ENCODE measurements at regions not wholly inside any gene's neighbourhood (a gene's known extent, or its start where the extent isn't known, plus 50 kb on each side); places are given as distances from the start of the nearest gene placed in this dataset.

GRCh38 chr2:166634706-166635105 lies 140.7 kb upstream of the SCN7A start:
- intact Hi-C loops (cut with micrococcal nuclease), result no loop called here
- DNase-seq (no peak), ATAC-seq (no peak)
- Histone ChIP-seq H3K4me1 (ENCODE audit: control insufficient read depth, insufficient read depth, low read length) (no peaks in the 10 kb centered on the region), H3K27ac (ENCODE audit: low read length) (no peak overlapping the region), H3K27me3 (ENCODE audit: control insufficient read depth, insufficient read depth, low read length) (no peaks in the 10 kb centered on the region), H3K9me3 (ENCODE audit: control insufficient read depth, insufficient read depth, low read length) (peaks cover 15% of the 10 kb centered on the region), H3K4me3 (ENCODE audit: low read length) (no peak overlapping the region), H3K36me3 (ENCODE audit: control insufficient read depth, insufficient read depth, low read length) (no peaks in the 10 kb centered on the region)
- Mint-ChIP-seq H3K4me1 (no peaks in the 10 kb centered on the region), H3K4me3 (no peak overlapping the region), H3K27ac (no peak overlapping the region), H3K36me3 (peaks cover 6% of the 10 kb centered on the region), H3K9me3 (peaks cover 9 to 22% of the 10 kb centered on the region in 2 donors), H3K27me3 (ENCODE audit: low read depth in 2 of 2) (no peaks in the 10 kb centered on the region)
- TF ChIP-seq CTCF (IDR thresholded peaks at IDR 0.05), result no peak
- WGBS (ENCODE audit: insufficient coverage), result 98% methylated on average over 4 of the region's 4 CpGs

DNA sequence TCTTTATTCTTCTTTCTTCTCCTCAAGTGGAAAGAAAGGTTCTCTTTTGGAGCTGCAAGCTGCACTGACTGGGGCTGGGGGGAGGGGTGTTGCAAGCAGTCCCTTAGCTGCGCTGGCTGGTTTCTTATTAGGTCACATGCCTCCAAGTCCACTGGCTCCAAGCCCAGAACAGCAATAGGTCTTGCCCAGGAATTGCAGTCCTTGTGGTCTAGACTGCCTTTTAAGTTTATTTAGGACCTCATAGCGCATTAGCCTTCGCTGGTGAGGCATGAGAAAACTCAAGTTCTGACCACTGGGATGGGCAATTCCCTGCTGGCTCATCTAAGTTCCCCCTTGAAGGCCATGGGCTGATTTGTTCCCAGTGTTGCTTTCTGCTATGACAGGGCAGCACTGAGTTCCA lies 138.6 kb upstream of the SCN7A start:
- no peak overlapping the region for H3K4me3 ChIP-seq (ENCODE audit: low read length)
- intact Hi-C loops (cut with micrococcal nuclease), result no loop called here

DNA sequence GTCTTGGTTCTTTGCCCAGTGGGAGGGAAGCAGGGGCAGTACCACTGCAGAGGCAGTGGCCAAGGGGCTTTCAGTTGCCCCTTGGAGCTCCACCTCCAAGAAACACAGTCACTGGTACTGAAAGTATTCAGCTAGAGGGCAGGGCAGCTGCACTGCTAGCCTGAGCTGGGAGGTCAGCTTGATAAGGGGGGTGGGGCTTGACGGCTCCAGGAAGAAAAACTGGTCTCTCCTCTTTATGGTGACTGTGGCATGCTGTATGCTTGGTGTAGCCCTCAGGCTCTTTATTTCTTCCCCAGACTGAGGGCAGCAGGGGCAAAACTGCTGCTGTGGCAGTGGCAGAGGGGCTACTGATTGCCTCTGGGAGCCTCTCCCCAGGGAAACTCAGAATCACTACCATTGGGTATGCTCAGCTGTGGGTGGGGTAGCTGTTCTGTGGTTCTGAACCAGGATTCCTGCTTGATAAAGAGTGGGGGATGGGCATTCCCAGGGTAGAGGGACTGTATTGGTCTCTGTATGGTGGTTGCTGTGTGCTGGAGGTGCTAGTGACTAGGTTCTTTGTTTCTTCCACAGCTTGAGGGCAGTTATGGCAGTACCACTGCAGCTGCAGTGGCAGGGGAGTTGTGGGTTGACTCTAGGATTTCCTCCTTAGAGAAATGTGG lies 134.6 kb upstream of the SCN7A start:
- no peak overlapping the region for H3K27ac Mint-ChIP-seq
- H3K27ac ChIP-seq (ENCODE audit: low read length), result no peak overlapping the region
- DNase-seq, result no peak
- H3K4me3 ChIP-seq (ENCODE audit: low read length), result no peak overlapping the region
- intact Hi-C loops (cut with micrococcal nuclease), result no loop called here
- no peaks in the 10 kb centered on the region for H3K27me3 Mint-ChIP-seq (ENCODE audit: low read depth in 2 of 2)
- H3K4me1 Mint-ChIP-seq, result no peaks in the 10 kb centered on the region
- H3K4me3 Mint-ChIP-seq, result no peak overlapping the region
- 85% methylated on average over 1 of the region's 1 CpG for WGBS (ENCODE audit: insufficient coverage)
- H3K27me3 ChIP-seq (ENCODE audit: control insufficient read depth, insufficient read depth, low read length), result no peaks in the 10 kb centered on the region
- peaks cover 18% of the 10 kb centered on the region for H3K9me3 ChIP-seq (ENCODE audit: control insufficient read depth, insufficient read depth, low read length)
- H3K36me3 ChIP-seq (ENCODE audit: control insufficient read depth, insufficient read depth, low read length), result no peaks in the 10 kb centered on the region
- no peak for TF ChIP-seq CTCF (IDR thresholded peaks at IDR 0.05)
- ATAC-seq, result no peak
- no peaks in the 10 kb centered on the region for H3K4me1 ChIP-seq (ENCODE audit: control insufficient read depth, insufficient read depth, low read length)
- peaks cover 17 to 26% of the 10 kb centered on the region in 2 donors for H3K9me3 Mint-ChIP-seq
- H3K36me3 Mint-ChIP-seq, result peaks cover 6% of the 10 kb centered on the region

More for the DNA sequence above, 138.6 kb upstream of the SCN7A start:
- no peaks in the 10 kb centered on the region for H3K27me3 Mint-ChIP-seq (ENCODE audit: low read depth in 2 of 2)
- H3K9me3 Mint-ChIP-seq, result peaks cover 8 to 23% of the 10 kb centered on the region in 2 donors
- H3K4me1 Mint-ChIP-seq, result no peaks in the 10 kb centered on the region
- peaks cover 18% of the 10 kb centered on the region for H3K9me3 ChIP-seq (ENCODE audit: control insufficient read depth, insufficient read depth, low read length)
- WGBS (ENCODE audit: insufficient coverage), result 85% methylated on average over 3 of the region's 3 CpGs
- H3K27ac Mint-ChIP-seq, result no peak overlapping the region
- H3K36me3 ChIP-seq (ENCODE audit: control insufficient read depth, insufficient read depth, low read length), result no peaks in the 10 kb centered on the region
- H3K4me3 Mint-ChIP-seq, result no peak overlapping the region
- H3K27ac ChIP-seq (ENCODE audit: low read length), result no peak overlapping the region
- ATAC-seq (no peak), DNase-seq (no peak)
- no peaks in the 10 kb centered on the region for H3K27me3 ChIP-seq (ENCODE audit: control insufficient read depth, insufficient read depth, low read length)
- H3K4me1 ChIP-seq (ENCODE audit: control insufficient read depth, insufficient read depth, low read length), result no peaks in the 10 kb centered on the region
- peaks cover 6% of the 10 kb centered on the region for H3K36me3 Mint-ChIP-seq
- no peak for TF ChIP-seq CTCF (IDR thresholded peaks at IDR 0.05)

GRCh38 chr2:166627893-166628292 lies 133.8 kb upstream of the SCN7A start:
- H3K9me3 Mint-ChIP-seq, result peaks cover 20 to 25% of the 10 kb centered on the region in 2 donors

More at GRCh38 chr2:166627893-166628292, 133.8 kb upstream of the SCN7A start:
- no peaks in the 10 kb centered on the region for H3K36me3 ChIP-seq (ENCODE audit: control insufficient read depth, insufficient read depth, low read length)
- H3K4me1 ChIP-seq (ENCODE audit: control insufficient read depth, insufficient read depth, low read length), result no peaks in the 10 kb centered on the region
- WGBS (ENCODE audit: insufficient coverage), result 87% methylated on average over 2 of the region's 2 CpGs
- intact Hi-C loops (cut with micrococcal nuclease), result no loop called here
- H3K36me3 Mint-ChIP-seq, result peaks cover 6% of the 10 kb centered on the region
- no peak for TF ChIP-seq CTCF (IDR thresholded peaks at IDR 0.05)
- no peak overlapping the region for H3K4me3 ChIP-seq (ENCODE audit: low read length)
- no peak overlapping the region for H3K27ac ChIP-seq (ENCODE audit: low read length)
- no peak overlapping the region for H3K4me3 Mint-ChIP-seq
- DNase-seq (no peak), ATAC-seq (no peak)
- no peak overlapping the region for H3K27ac Mint-ChIP-seq
- no peaks in the 10 kb centered on the region for H3K27me3 ChIP-seq (ENCODE audit: control insufficient read depth, insufficient read depth, low read length)
- no peaks in the 10 kb centered on the region for H3K27me3 Mint-ChIP-seq (ENCODE audit: low read depth in 2 of 2)
- peaks cover 16% of the 10 kb centered on the region for H3K9me3 ChIP-seq (ENCODE audit: control insufficient read depth, insufficient read depth, low read length)
- H3K4me1 Mint-ChIP-seq, result no peaks in the 10 kb centered on the region
